Inflammatory macrophage treated with lipopolysaccharide for 1 hour (primary cell): ENCODE measurements at regions not wholly inside any gene's neighbourhood (a gene's known extent, or its start where the extent isn't known, plus 50 kb on each side); places are given as distances from the start of the nearest gene placed in this dataset.
"Not testable (repeated sequence)": the region's sequence is repeated elsewhere in the genome, so short reads cannot be mapped to it uniquely, and the experiment has no call there.

Source experiments
- DNase-seq, 2 donors: peaks; one replicate each; pipeline ENCODE4 v3.0.0-alpha.2; 2020 to 2022

DNA sequence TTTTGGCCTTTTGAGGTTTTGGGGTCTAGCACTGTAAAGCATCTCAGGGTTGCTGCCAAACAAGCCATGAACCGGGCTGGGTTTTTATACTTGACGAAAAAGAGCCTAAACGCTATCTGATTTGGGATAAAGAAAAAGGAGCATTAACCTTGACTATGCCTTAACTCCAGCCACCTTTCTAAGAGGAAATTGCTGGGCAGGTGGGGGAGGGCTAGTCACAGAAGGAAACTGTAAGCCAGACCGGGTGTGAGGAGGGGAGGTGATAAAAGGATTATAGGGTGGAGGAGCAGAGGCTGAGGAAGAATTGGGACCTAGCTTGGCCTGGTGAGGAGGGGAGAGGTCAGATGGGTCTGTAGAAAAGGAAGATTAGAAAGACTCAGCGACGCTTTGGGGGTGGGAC is 335.2 kb upstream of the HTR1E start:
- not testable (repeated sequence) for DNase-seq

DNA sequence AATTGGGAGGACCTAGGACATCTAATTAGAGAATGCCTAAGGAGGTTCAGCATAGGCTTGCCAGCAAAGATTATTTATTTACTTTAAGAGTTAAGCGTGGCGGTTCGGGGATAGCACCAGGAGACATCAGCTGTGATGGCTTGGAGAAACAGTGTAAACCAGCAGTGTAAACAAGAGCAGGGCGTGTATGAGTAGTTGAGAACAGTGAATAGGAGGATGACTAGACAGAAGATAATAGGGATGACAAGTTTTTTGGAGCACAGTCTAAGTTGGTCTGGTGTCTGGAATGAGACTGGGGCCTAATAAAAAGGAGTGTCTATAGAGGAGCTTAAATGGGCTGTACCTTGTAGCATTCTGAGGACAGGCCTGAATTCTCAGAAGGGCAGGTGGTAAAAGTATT is 338.4 kb upstream of the HTR1E start:
- DNase-seq = not testable (repeated sequence)

DNA sequence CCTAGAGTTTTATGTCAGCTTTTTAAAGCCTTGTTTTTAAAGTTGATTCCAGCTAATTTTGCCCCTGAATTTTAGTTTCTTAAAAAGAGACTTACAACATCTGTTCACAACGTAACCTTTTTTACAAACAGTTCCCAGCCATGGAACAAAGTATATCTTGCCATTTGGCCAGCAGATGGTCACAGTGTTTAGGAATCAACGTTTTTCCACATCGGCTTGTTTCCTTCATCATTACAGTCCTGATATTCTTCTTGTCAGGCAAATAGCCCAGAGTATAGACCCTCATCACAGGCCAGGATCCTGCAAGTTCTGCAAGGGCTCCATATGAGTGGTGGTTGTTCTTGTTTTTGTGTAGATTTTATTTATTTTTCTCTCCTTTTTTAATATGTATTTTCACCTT is 341.7 kb upstream of the HTR1E start:
- DNase-seq = no peak

DNA sequence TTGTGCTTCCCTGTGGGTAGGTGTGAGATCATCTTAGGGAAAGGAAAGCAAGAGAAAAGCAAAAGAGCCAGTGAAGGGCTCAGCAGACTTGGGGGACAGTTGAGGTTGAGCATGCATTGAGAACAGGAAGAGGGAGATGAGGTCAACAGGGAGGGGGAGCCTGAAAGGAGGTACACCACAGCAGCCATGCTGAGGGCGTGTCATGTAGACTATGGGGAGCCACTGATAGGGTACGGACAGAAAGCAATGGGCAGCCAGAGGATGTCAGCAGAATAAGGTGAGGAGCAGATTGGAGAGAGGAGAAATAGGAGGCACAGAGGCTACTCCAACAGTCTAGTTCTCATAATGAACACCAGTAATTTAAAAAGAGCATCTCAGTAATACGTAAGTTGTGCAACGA is 351.1 kb upstream of the HTR1E start:
- DNase-seq = no peak

DNA sequence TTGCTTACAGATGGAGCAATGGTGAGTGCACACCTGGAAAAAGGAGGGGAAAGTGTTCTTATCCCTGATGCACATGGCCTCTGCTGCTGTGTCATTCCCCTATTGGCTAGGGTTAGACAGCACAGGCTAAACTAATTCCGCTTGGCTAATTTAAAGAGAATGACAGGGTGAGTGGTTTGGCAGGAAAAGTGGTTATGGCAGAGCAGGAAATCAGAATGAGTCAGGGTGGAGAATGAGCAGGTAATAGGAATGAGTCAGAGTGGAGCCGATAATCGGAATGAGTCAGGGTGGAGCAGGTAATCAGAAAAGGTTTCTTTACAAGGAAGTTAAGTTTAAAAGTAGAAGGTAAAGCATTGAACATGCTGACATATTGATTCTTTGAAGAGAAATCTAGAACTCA is 355.5 kb upstream of the HTR1E start:
- DNase-seq = no peak

DNA sequence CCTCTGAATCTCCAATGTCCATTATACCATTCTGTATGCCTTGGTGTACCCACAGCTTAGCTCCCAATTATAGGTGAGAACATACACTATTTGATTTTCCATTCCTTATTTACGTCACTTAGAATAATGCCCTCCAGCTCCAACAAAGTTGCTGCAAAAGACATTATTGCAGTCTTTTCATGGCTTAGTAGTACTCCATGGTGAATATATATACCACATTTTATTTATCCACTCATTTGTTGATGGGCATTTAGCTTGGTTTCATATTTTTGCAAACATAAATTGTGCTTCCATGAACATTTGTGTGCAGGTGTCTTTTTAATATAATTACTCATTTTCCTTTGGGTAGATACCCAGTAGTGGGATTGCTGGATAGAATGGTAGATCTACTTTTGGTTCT is 374.1 kb upstream of the HTR1E start:
- DNase-seq = no peak

DNA sequence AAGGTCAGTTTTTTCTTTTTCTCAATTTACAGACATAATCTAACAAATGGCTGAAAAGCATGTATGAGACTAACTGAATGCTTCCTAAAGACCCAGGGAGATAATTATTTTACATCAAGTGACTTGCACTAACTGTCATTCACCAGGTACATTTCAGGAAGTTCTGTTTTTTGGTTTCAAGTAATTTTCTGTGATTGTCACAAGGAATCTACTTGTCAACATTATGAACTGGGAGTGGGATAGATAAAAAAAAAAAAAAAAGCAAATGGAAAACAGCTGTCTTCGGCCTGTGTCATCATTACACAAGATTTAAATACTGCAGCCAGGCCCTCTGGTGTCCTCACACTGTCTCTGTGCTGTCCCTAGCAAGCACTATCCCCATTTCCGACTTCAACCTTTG is 379.0 kb upstream of the HTR1E start:
- DNase-seq = no peak

DNA sequence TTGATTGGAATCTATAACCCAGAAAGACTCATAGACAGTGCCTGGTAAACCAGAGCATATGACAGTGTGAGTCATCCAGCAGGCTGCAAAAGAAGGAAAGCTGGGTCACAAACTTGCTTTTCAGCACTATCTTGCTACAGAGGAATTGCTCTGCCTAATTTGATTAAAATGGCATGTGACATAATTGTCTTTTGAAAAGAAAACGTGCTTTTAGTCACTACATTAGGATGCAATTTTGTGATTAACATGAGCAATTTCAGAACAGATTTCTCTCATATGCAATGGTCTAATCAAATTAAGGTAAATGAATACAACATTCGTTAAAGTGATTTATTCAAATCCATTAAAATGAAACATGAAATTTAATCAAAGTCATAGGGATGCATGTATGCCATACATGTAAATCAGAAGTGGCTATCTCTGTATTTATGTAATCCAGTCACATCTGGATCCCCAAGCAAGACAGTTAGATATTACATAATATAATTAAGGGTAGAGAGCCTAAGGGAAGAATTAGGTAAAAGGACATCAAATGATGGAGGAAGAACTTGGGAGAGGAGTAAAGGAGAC is 400.0 kb upstream of the HTR1E start:
- DNase-seq = no peak

DNA sequence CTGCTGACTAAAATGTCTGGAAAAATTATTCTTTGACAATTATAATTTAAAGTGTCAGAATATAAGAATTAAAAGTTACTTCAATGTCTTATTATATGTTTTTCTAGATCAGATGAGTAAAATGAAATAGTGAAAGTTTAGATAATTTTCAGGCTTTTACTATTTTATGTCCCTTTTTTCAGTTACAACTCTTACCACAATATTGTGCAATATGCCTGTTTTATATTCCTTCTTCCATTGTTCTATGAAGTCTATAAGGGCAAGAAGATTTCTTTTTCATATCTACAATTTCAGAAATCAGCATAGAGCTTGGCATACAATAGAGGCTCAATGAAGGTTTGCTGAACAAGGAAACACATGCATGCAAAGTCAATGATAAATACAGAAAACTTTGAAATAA is 401.2 kb upstream of the HTR1E start:
- DNase-seq = no peak

DNA sequence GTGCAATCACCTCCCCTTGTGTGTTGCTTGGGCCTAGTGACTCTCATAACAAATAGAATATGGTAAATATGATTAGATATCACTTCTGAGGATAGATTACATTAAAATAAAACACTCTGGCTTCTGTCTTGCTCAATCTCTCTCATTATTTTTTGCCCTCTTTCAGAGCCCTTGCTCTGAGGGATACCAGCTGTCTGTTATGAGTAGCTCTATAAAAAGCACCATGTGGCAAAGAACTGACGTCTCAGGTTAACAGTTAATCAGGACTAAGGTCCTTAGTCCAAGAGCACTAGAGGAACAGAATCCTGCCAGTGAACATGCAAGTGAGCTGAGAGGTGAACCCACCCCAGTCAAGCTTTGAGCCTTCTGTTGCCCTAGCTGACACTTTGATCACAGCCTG is 402.2 kb upstream of the HTR1E start:
- no peak for DNase-seq

DNA sequence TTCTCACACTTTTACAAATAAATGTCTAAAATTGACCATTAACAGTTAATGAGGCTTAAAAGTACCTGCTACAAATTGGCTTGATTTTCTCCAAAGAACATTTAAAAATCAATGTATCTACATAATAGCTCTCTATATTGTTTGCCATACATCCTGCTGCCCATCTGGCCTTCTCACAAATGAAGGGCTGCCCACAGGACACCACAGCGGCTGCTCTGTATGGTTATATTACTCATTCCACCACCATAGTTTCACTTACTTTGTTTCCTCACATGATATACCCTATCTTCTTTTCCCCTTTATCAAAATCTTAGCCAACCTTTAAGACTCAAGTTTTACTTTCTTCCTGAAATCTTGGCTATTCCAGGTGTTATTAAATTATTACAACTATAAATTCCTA is 407.7 kb upstream of the HTR1E start:
- no peak for DNase-seq

DNA sequence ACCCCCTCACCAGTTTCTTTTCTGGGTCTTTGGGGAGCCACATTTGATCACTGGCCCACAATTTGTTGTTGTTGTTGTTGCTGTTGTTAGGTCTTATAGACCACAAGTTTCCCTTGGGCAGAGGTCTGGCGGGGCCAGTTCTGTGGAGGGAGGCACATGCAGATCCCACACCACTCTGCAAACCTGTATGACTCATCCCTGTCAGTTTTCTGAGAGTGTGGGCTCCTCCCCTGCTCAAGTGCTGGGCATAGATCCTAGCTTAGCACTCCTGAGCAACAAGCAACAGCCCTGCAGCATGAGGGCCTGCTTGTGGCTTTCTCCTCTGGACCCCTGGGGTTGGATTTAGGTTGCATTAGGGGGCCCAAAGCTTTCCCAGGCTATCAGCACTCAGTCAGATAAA is 411.1 kb upstream of the HTR1E start:
- DNase-seq = no peak

DNA sequence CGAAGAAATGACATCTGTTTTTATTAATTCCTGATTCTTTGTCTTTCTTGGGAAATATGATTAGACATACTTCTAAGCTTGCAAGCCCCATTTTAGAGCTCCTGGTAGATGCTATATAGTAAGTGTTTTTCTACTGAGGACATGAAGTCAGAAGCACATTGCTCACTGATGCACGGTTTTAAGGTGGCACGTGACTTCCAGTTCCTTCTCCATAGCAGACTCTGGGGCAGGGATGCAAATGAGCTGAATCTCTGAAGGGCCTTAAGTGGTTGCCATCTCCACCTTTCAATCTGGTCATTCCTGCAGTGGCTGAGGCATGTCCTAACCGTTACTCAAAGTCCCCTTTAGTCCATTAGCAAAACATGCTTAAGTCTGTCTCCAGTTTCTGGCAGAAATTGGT is 421.2 kb upstream of the HTR1E start:
- DNase-seq = no peak

DNA sequence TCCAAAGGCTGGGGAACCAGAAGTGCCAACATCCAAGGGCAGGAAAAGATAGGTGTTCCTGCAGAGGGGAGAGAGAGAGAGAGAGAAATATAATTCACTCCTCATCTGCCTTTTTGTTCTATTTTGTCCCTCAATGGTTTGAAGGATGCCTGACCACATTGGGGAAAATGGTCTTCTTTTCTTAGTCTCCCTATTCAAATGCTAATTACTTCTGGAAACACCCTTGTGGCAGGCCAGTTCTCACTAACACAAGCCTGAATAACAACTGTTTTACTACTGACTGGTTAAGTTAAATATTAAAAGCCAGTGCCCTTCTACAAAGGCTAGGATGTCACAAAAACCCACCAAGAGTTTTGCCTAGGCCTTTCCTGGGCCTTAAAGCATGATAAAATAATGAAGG is 425.4 kb upstream of the HTR1E start:
- DNase-seq = no peak

DNA sequence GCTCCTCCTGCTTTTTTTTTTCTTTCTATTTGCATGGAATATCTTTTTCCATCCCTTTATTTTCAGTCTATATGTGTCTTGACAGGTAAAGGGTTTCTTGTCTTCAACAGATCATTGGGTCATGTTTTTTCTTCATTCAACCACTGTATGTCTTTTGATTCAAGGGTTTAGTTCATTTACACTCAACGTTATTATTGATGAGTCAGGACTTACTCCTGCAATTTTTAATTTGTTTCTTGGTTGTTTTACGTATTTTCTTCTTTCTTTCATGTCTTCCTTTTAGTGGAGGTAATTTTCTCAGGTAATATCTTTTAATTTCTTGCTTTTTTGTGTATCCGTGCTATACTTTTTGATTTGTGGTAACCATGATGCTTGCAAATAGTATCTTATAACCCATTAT is 429.1 kb upstream of the HTR1E start:
- no peak for DNase-seq

DNA sequence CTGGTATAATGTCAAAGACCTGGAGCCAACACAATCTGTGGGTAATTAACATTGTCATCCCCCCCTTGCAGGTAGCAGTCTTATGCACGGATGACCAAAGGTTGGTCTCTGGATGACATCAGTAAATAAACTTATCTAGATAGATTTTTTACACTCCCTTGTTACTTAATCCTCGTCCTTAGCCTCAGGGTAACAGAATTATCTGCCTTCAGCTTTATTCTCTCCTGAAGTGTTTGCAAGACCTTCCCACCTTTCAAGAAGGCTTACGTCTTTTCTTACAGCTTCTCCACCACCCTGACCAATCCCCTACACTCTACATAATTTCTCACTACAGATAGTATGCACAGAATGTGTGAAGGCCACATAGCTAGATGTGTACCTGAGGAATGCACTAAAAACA is 434.8 kb upstream of the HTR1E start:
- no peak for DNase-seq

DNA sequence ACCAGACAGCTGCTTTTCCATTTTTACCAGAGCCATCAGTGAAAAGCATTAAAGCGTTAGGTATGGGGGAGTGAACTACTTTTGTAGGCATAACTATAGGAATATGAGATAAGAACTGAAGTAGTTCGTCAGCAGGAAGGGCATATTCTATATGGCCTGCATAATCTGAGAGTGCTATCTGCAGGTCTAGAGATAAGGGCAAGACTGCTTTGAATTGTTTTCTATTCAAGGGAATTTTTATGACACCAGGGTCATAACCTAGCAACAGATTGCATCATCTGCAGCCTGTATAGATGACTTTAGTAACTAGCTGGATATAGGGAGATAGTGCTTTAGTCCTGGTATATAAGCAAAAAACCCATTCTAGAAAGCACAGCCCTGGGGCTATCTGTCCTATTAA is 437.3 kb upstream of the HTR1E start:
- no peak for DNase-seq

DNA sequence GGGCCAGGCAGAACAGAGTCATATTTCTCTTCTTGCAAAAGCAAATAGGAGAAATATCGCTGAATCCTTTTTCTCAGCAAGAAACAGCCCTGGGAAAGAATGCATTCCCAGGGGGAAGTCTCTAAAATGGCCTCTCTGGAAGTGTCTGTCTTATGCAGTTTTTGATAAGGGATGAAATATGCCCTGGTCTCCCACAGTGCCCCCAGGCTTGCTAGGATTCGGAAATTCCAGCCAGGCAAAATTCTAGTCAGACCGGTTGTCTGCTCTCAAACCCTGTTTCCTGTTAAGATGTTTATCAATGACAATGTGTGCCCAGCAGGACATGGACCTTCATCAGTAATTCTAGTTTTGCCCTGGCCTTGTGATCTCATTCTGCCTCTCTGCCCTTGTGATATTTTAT is 448.3 kb upstream of the HTR1E start:
- not testable (repeated sequence) for DNase-seq

DNA sequence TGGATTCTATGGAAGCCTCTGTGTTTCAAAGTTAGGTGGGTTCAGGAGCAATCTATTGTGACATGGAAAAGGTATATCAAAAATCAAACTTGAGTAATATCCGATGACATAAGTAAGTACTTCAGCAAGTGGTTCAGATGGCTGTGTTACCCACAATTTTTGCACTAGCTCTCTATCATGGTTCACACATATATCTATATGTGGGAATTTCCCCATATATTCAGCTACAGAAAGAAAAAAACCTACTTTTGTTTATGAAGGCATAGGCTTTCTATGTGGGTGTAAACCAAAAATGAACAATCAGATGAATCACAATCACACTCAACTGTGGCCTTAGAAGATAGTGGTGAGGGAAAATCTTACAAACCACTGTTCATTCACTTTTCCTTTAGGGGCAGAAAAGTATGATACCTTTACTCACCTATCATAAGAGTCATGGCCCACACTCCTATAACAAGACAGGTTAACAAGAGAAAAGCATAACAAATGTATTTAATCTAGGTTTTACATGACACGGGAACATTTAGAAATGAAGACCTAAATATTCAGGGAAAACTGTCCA is 449.6 kb upstream of the HTR1E start:
- DNase-seq = no peak

DNA sequence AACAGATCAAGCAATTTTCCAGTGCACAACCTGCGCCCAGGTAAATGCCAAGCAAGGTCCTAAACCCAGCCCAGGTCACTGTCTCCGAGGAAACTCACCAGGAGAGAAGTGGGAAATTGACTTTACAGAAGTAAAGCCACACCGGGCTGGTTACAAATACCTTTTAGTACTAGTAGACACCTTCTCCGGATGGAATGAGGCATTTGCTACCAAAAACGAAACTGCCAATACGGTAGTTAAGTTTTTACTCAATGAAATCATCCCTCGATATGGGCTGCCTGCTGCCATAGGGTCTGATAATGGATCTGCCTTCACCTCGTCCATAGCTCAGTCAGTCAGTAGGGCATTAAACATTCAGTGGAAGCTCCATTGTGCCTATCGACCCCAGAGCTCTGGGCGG is 459.0 kb upstream of the HTR1E start:
- not testable (repeated sequence) for DNase-seq

DNA sequence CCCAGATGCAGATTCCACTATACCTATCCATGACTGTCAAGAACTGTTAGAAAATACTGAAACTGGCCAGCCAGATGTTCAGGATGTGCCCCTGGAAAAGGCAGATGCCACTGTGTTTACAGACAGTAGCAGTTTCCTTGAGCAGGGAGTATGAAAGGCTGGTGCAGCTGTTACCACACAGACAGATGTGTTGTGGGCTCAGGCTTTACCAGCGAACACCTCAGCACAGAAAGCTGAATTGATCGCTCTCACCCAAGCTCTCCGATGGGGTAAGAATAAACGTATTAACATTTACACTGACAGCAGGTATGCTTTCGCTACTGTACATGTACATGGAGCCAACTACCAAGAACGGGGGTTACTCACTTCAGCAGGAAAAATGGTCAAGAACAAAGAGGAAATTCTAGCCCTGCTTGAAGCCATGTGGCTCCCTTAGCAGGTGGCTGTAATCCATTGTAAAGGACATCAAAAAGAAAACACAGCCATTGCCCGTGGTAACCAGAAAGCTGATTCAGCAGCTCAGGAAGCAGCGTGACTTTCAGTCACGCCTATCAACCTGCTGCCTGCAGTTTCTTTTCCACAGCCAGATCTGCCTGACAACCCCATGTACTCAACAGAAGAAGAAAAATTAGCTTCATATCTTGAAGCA is 459.7 kb upstream of the HTR1E start:
- DNase-seq = no peak

DNA sequence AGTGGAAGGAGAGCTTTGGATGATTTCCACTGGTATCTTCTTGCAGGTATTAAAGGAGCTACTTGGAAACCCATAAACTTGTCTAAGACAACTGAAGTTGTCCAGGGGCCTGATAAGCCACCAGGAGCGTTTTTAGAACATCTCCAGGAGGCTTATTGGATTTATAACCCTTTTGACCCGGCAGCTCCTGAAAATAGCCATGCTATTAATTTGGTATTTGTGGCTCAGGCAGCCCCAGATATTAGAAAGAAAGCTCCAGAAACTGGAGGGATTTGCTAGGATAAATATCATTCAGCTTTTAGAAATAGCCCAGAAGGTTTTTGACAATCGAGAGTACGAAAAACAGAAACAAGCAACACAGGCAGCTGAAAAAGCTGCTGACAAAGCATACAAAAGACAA is 461.0 kb upstream of the HTR1E start:
- DNase-seq = no peak

DNA sequence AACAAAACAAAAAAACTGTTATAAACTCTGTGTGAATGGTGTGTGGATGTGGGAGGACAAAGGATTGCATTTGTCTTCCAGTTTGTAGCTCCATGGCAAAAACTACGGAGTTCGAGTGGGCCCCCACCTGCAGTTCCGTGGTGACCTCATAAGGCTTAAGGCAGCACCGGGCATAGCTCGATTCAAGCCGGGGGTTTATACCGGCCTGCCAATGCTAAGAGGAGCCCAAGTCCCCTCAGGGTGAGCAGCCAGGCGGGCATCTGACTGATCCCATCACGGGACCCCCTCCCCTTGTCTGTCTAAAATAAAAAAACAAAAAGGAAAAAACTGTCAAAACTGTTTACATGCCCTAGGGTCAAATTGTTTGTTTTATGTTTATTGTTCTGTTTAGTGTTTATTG is 463.2 kb upstream of the HTR1E start:
- no peak for DNase-seq

DNA sequence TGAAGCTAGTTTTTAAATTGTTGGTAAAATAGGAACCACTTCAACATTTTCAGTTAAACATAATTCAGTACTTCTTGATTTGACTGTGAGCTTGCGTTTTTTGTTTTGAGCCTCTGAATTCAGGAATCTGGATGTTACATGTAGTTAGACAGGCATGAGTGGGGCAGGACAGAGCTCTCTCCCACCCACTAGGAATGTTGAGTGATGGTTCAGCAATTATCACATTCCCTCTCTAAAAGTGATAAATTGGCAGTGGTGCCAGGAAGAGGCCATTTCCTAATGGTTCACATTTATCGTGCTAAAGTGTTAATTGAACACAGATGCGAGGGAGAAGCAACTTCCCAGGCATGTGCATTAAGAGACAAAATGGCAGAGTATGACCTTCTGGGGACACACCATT is 465.5 kb upstream of the HTR1E start:
- no peak for DNase-seq

DNA sequence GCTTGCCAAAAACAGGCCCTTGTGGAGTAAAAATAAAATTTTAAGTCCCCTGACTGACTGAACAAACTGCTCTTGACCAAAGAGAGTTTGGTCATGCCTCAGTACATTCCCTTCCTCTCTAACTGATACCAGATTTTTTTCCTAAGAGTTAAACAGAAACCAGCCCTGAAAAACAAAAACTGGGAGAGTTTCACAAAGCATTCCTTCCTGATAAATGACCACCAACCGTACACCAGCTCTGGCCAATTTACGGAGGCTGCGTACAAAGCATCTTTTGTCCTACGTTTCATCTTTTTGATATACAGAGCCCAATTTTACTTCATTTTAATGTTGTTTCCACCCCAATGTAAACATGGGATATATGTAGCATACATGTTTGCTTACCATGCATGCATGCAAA is 477.4 kb upstream of the HTR1E start:
- no peak for DNase-seq
